GM19372 (cell line): ENCODE measurements at regions not wholly inside any gene's neighbourhood (a gene's known extent, or its start where the extent isn't known, plus 50 kb on each side); places are given as distances from the start of the nearest gene placed in this dataset.

Experiments
- ATAC-seq: cut with Tn5 transposase; IDR thresholded peaks from one replicate; pipeline ENCODE4 v1.9.1; 2021; ENCODE audit warnings: mild to moderate bottlenecking, low read depth, moderate library complexity; ENCODE audit not compliant: unreplicated experiment

- ATAC-seq = no peak
These were observed 763.9 kb downstream of the TSN start for GRCh38 chr2:122519366-122519765.

- no peak for ATAC-seq
These were observed 764.6 kb downstream of the TSN start for GRCh38 chr2:122519821-122520611.

GRCh38 chr2:122523143-122523542 lies 767.7 kb downstream of the TSN start:
- no peak for ATAC-seq

- no peak for ATAC-seq
These were observed 768.5 kb downstream of the TSN start for GRCh38 chr2:122523981-122524380.

GRCh38 chr2:122525336-122525735 lies 769.9 kb downstream of the TSN start:
- no peak for ATAC-seq

- ATAC-seq = no peak
These were observed 772.6 kb downstream of the TSN start for GRCh38 chr2:122528061-122528460.

GRCh38 chr2:122528958-122529705 lies 773.7 kb downstream of the TSN start:
- ATAC-seq = no peak

GRCh38 chr2:122530814-122531213 lies 775.4 kb downstream of the TSN start:
- no peak for ATAC-seq

GRCh38 chr2:122531290-122532071 lies 776.0 kb downstream of the TSN start:
- ATAC-seq = no peak

- ATAC-seq = no peak
These were observed 776.6 kb downstream of the TSN start for GRCh38 chr2:122532072-122532344.

GRCh38 chr2:122532481-122532880 lies 777.0 kb downstream of the TSN start:
- no peak for ATAC-seq

GRCh38 chr2:122535960-122536505 lies 780.6 kb downstream of the TSN start:
- no peak for ATAC-seq

- no peak for ATAC-seq
These were observed 783.9 kb downstream of the TSN start for GRCh38 chr2:122539311-122539710.

GRCh38 chr2:122539920-122540319 lies 784.5 kb downstream of the TSN start:
- ATAC-seq = no peak

- no peak for ATAC-seq
These were observed 786.8 kb downstream of the TSN start for GRCh38 chr2:122542236-122542635.

- ATAC-seq = no peak
These were observed 787.2 kb downstream of the TSN start for GRCh38 chr2:122542646-122543045.

- ATAC-seq = no peak
These were observed 788.4 kb downstream of the TSN start for GRCh38 chr2:122543815-122544214.

GRCh38 chr2:122545821-122546220 lies 790.4 kb downstream of the TSN start:
- no peak for ATAC-seq

GRCh38 chr2:122562775-122563174 lies 807.3 kb downstream of the TSN start:
- ATAC-seq = no peak

GRCh38 chr2:122563781-122564180 lies 808.3 kb downstream of the TSN start:
- no peak for ATAC-seq

GRCh38 chr2:122564843-122565242 lies 809.4 kb downstream of the TSN start:
- ATAC-seq = no peak
